Activated naive CD4-positive, alpha-beta T cell treated with anti-CD3 and anti-CD28 coated beads, Interleukin-2, amount 10 ng/mL, durations not matched to agents 7 days and 5 days (primary cell): ENCODE measurements at regions not wholly inside any gene's neighbourhood (a gene's known extent, or its start where the extent isn't known, plus 50 kb on each side); places are given as distances from the start of the nearest gene placed in this dataset.

ENCODE experiments used
- CTCF ChIA-PET: fragments of 350-600 bp; sonication (Branson Sonifier 250); formaldehyde crosslinking; loops from one replicate; lab custom pipeline; 2021; ENCODE audit warnings: antibody characterized with exemption; lab: Charles Lee
- DNase-seq: peaks from one replicate; pipeline ENCODE4 v3.0.0-alpha.2; 2020
- H3K27ac Mint-ChIP-seq: one replicate; pipeline ENCODE4 v1.8.0; 2021; ENCODE audit warnings: mild to moderate bottlenecking, moderate library complexity, mixed read lengths
- H3K27me3 Mint-ChIP-seq: one replicate; pipeline ENCODE4 v1.8.0; 2021; ENCODE audit warnings: mild to moderate bottlenecking, mixed read lengths
- H3K36me3 Mint-ChIP-seq: one replicate; pipeline ENCODE4 v1.8.0; 2021; ENCODE audit warnings: mixed read lengths
- H3K4me1 Mint-ChIP-seq: one replicate; pipeline ENCODE4 v1.8.0; 2021; ENCODE audit warnings: mixed read lengths
- H3K4me3 Mint-ChIP-seq: one replicate; pipeline ENCODE4 v1.8.0; 2021; ENCODE audit warnings: mild to moderate bottlenecking, moderate library complexity, mixed read lengths
- H3K9me3 Mint-ChIP-seq: one replicate; pipeline ENCODE4 v1.8.0; 2021; ENCODE audit warnings: mixed read lengths

- no peaks in the 10 kb centered on the region for H3K36me3 Mint-ChIP-seq
- CTCF ChIA-PET: no interaction called here
- H3K4me1 Mint-ChIP-seq: no peaks in the 10 kb centered on the region
- no peak overlapping the region for H3K4me3 Mint-ChIP-seq
- no peaks in the 10 kb centered on the region for H3K9me3 Mint-ChIP-seq
- DNase-seq: no peak
- H3K27me3 Mint-ChIP-seq: no peaks in the 10 kb centered on the region
- no peak overlapping the region for H3K27ac Mint-ChIP-seq
These were observed 276.1 kb upstream of the GOLIM4 start for GRCh38 chr3:168371846-168372245.

- CTCF ChIA-PET: no interaction called here
- H3K27ac Mint-ChIP-seq: no peak overlapping the region
- peaks cover 3% of the 10 kb centered on the region for H3K9me3 Mint-ChIP-seq
- no peaks in the 10 kb centered on the region for H3K27me3 Mint-ChIP-seq
- DNase-seq: no peak
- H3K4me3 Mint-ChIP-seq: no peak overlapping the region
- H3K36me3 Mint-ChIP-seq: no peaks in the 10 kb centered on the region
- no peaks in the 10 kb centered on the region for H3K4me1 Mint-ChIP-seq
These were observed 269.2 kb upstream of the GOLIM4 start for GRCh38 chr3:168364967-168365366.

GRCh38 chr3:168362661-168363247 is 267.0 kb upstream of the GOLIM4 start:
- H3K4me1 Mint-ChIP-seq: no peaks in the 10 kb centered on the region
- H3K9me3 Mint-ChIP-seq: peaks cover 3% of the 10 kb centered on the region
- no peak for DNase-seq
- H3K27ac Mint-ChIP-seq: no peak overlapping the region
- no peak overlapping the region for H3K4me3 Mint-ChIP-seq
- no peaks in the 10 kb centered on the region for H3K27me3 Mint-ChIP-seq
- CTCF ChIA-PET: no interaction called here
- H3K36me3 Mint-ChIP-seq: no peaks in the 10 kb centered on the region

- Mint-ChIP-seq H3K4me1 (no peaks in the 10 kb centered on the region), H3K27ac (no peak overlapping the region), H3K36me3 (no peaks in the 10 kb centered on the region), H3K9me3 (peaks cover 3% of the 10 kb centered on the region), H3K4me3 (no peak overlapping the region), H3K27me3 (no peaks in the 10 kb centered on the region)
- CTCF ChIA-PET: no interaction called here
- DNase-seq: no peak
These were observed 266.4 kb upstream of the GOLIM4 start for GRCh38 chr3:168362156-168362555.

GRCh38 chr3:168360993-168361392 is 265.3 kb upstream of the GOLIM4 start:
- no peak for DNase-seq
- CTCF ChIA-PET: no interaction called here
- no peaks in the 10 kb centered on the region for H3K27me3 Mint-ChIP-seq
- H3K4me3 Mint-ChIP-seq: no peak overlapping the region
- no peaks in the 10 kb centered on the region for H3K4me1 Mint-ChIP-seq
- peaks cover 3% of the 10 kb centered on the region for H3K9me3 Mint-ChIP-seq
- no peaks in the 10 kb centered on the region for H3K36me3 Mint-ChIP-seq
- H3K27ac Mint-ChIP-seq: no peak overlapping the region

GRCh38 chr3:168342946-168343850 is 247.5 kb upstream of the GOLIM4 start:
- no peak overlapping the region for H3K27ac Mint-ChIP-seq
- CTCF ChIA-PET: no interaction called here
- no peaks in the 10 kb centered on the region for H3K4me1 Mint-ChIP-seq
- no peaks in the 10 kb centered on the region for H3K36me3 Mint-ChIP-seq
- H3K27me3 Mint-ChIP-seq: no peaks in the 10 kb centered on the region
- no peak overlapping the region for H3K4me3 Mint-ChIP-seq
- no peaks in the 10 kb centered on the region for H3K9me3 Mint-ChIP-seq
- DNase-seq: no peak

GRCh38 chr3:168341956-168342936 is 246.5 kb upstream of the GOLIM4 start:
- Mint-ChIP-seq H3K27ac (no peak overlapping the region), H3K4me3 (no peak overlapping the region), H3K9me3 (no peaks in the 10 kb centered on the region), H3K27me3 (no peaks in the 10 kb centered on the region), H3K36me3 (no peaks in the 10 kb centered on the region), H3K4me1 (no peaks in the 10 kb centered on the region)
- CTCF ChIA-PET: no interaction called here
- no peak for DNase-seq

- H3K9me3 Mint-ChIP-seq: no peaks in the 10 kb centered on the region
- no peaks in the 10 kb centered on the region for H3K27me3 Mint-ChIP-seq
- H3K4me3 Mint-ChIP-seq: no peak overlapping the region
- no peaks in the 10 kb centered on the region for H3K36me3 Mint-ChIP-seq
- H3K27ac Mint-ChIP-seq: no peak overlapping the region
- H3K4me1 Mint-ChIP-seq: no peaks in the 10 kb centered on the region
- CTCF ChIA-PET: no interaction called here
- DNase-seq: no peak
These were observed 245.6 kb upstream of the GOLIM4 start for GRCh38 chr3:168341192-168341815.

- H3K36me3 Mint-ChIP-seq: no peaks in the 10 kb centered on the region
- CTCF ChIA-PET: no interaction called here
- no peaks in the 10 kb centered on the region for H3K4me1 Mint-ChIP-seq
- H3K27ac Mint-ChIP-seq: no peak overlapping the region
- no peak overlapping the region for H3K4me3 Mint-ChIP-seq
- DNase-seq: no peak
- no peaks in the 10 kb centered on the region for H3K9me3 Mint-ChIP-seq
- no peaks in the 10 kb centered on the region for H3K27me3 Mint-ChIP-seq
These were observed 242.4 kb upstream of the GOLIM4 start for GRCh38 chr3:168338161-168338560.

- no peak overlapping the region for H3K4me3 Mint-ChIP-seq
- H3K9me3 Mint-ChIP-seq: no peaks in the 10 kb centered on the region
- no peak for DNase-seq
- no peak overlapping the region for H3K27ac Mint-ChIP-seq
- H3K36me3 Mint-ChIP-seq: no peaks in the 10 kb centered on the region
- no peaks in the 10 kb centered on the region for H3K27me3 Mint-ChIP-seq
- no peaks in the 10 kb centered on the region for H3K4me1 Mint-ChIP-seq
- CTCF ChIA-PET: no interaction called here
These were observed 240.6 kb upstream of the GOLIM4 start for GRCh38 chr3:168336276-168336675.

GRCh38 chr3:168333410-168333935 is 237.7 kb upstream of the GOLIM4 start:
- no peaks in the 10 kb centered on the region for H3K4me1 Mint-ChIP-seq
- no peak for DNase-seq
- no peak overlapping the region for H3K27ac Mint-ChIP-seq
- no peak overlapping the region for H3K4me3 Mint-ChIP-seq
- CTCF ChIA-PET: no interaction called here
- no peaks in the 10 kb centered on the region for H3K36me3 Mint-ChIP-seq
- H3K27me3 Mint-ChIP-seq: no peaks in the 10 kb centered on the region
- no peaks in the 10 kb centered on the region for H3K9me3 Mint-ChIP-seq

- no peaks in the 10 kb centered on the region for H3K9me3 Mint-ChIP-seq
These were observed 236.0 kb upstream of the GOLIM4 start for GRCh38 chr3:168331756-168332155.

GRCh38 chr3:168330983-168331382 is 235.3 kb upstream of the GOLIM4 start:
- H3K4me3 Mint-ChIP-seq: no peak overlapping the region
- CTCF ChIA-PET: no interaction called here
- no peaks in the 10 kb centered on the region for H3K36me3 Mint-ChIP-seq
- H3K27me3 Mint-ChIP-seq: no peaks in the 10 kb centered on the region
- no peaks in the 10 kb centered on the region for H3K9me3 Mint-ChIP-seq
- H3K27ac Mint-ChIP-seq: no peak overlapping the region
- DNase-seq: no peak
- H3K4me1 Mint-ChIP-seq: no peaks in the 10 kb centered on the region

More at GRCh38 chr3:168331756-168332155, 236.0 kb upstream of the GOLIM4 start:
- CTCF ChIA-PET: no interaction called here
- Mint-ChIP-seq H3K4me1 (no peaks in the 10 kb centered on the region), H3K27ac (no peak overlapping the region), H3K27me3 (no peaks in the 10 kb centered on the region), H3K4me3 (no peak overlapping the region), H3K36me3 (no peaks in the 10 kb centered on the region)
- DNase-seq: no peak

- Mint-ChIP-seq H3K4me1 (no peaks in the 10 kb centered on the region), H3K36me3 (no peaks in the 10 kb centered on the region), H3K4me3 (no peak overlapping the region), H3K27me3 (no peaks in the 10 kb centered on the region), H3K27ac (no peak overlapping the region), H3K9me3 (no peaks in the 10 kb centered on the region)
- CTCF ChIA-PET: no interaction called here
- no peak for DNase-seq
These were observed 232.1 kb upstream of the GOLIM4 start for GRCh38 chr3:168327856-168328255.
